ENCODE measurements at regions not wholly inside any gene's neighbourhood (a gene's known extent, or its start where the extent isn't known, plus 50 kb on each side); places are given as distances from the start of the nearest gene placed in this dataset.

DNA sequence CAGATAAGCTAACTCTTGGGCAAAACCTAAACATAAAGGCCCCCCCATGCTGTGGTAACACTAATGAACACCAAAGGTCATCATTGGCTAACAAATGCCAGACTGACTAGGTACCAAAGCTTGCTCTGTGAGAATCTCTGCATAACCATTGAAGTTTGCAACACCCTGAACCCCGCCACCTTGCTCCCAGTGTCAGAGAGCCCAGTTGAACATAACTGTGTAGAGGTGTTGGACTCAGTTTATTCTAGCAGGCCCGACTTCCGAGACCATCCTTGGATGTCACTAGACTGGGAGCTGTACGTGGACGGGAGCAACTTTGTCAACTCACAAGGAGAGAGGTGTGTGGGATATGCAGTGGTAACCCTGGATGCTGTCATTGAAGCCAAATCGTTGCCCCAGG, 602.2 kb downstream of the UQCRFS1 start (continued):
- no peak for TF ChIP-seq ZNF510 (tag by site-specific recombination; IDR thresholded peaks at IDR 0.05; ENCODE audit: insufficient replicate concordance)
- no peak for TF ChIP-seq KLF8 (tag by site-specific recombination; IDR thresholded peaks at IDR 0.05)

GRCh38 chr19:28609944-28610343, 603.0 kb downstream of the UQCRFS1 start:
- TF ChIP-seq ZNF626 (tag by site-specific recombination; IDR thresholded peaks at IDR 0.05) (no peak), ZNF76 (tag by site-specific recombination; IDR thresholded peaks at IDR 0.05; ENCODE audit: borderline replicate concordance, low read depth) (no peak), YY1 (tag by site-specific recombination; IDR thresholded peaks at IDR 0.05) (no peak), ZNF302 (tag by site-specific recombination; IDR thresholded peaks at IDR 0.05; ENCODE audit: low read depth) (no peak), ZNF837 (tag by site-specific recombination; IDR thresholded peaks at IDR 0.05) (no peak), ZNF138 (tag by site-specific recombination; IDR thresholded peaks at IDR 0.05; ENCODE audit: borderline replicate concordance) (no peak), IKZF3 (tag by site-specific recombination; IDR thresholded peaks at IDR 0.05) (no peak), ZFP69B (tag by site-specific recombination; IDR thresholded peaks at IDR 0.05) (no peak), ZNF585B (tag by site-specific recombination; IDR thresholded peaks at IDR 0.05) (no peak), FEZF1 (tag by site-specific recombination; IDR thresholded peaks at IDR 0.05) (no peak), ZNF221 (tag by site-specific recombination; IDR thresholded peaks at IDR 0.05; ENCODE audit: borderline replicate concordance) (no peak), ZNF37A (tag by site-specific recombination; IDR thresholded peaks at IDR 0.05) (no peak), ZNF555 (tag by site-specific recombination; conservative IDR thresholded peaks at IDR 0.05) (no peak), INSM2 (tag by site-specific recombination; IDR thresholded peaks at IDR 0.05) (no peak), MYNN (tag by site-specific recombination; IDR thresholded peaks at IDR 0.05; ENCODE audit: borderline replicate concordance) (no peak)
- TF ChIP-seq, protein P1, sequence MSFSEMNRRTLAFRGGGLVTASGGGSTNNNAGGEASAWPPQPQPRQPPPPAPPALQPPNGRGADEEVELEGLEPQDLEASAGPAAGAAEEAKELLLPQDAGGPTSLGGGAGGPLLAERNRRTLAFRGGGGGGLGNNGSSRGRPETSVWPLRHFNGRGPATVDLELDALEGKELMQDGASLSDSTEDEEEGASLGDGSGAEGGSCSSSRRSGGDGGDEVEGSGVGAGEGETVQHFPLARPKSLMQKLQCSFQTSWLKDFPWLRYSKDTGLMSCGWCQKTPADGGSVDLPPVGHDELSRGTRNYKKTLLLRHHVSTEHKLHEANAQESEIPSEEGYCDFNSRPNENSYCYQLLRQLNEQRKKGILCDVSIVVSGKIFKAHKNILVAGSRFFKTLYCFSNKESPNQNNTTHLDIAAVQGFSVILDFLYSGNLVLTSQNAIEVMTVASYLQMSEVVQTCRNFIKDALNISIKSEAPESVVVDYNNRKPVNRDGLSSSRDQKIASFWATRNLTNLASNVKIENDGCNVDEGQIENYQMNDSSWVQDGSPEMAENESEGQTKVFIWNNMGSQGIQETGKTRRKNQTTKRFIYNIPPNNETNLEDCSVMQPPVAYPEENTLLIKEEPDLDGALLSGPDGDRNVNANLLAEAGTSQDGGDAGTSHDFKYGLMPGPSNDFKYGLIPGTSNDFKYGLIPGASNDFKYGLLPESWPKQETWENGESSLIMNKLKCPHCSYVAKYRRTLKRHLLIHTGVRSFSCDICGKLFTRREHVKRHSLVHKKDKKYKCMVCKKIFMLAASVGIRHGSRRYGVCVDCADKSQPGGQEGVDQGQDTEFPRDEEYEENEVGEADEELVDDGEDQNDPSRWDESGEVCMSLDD (tag by site-specific recombination; IDR thresholded peaks at IDR 0.05): no peak
- Histone ChIP-seq H3K4me1 (ENCODE audit: control insufficient read depth, insufficient read depth, low read length) (no peaks in the 10 kb centered on the region), H3K36me3 (ENCODE audit: control insufficient read depth in 2 of 2, insufficient read depth in 1 of 2, low read length in 2 of 2) (no peaks in the 10 kb centered on the region; a peak in 1 of 3 replicates), H3K27ac (ENCODE audit: extremely low read depth, low read depth, low read length) (no peak overlapping the region), H3K4me3 (ENCODE audit: low read depth, low read length) (no peak overlapping the region), H3K9me3 (ENCODE audit: control insufficient read depth, insufficient read depth, low read depth, low read length) (no peaks in the 10 kb centered on the region)
- ChIA-PET POLR2A (no interaction called here), CTCF (interaction anchor here (0.6 to 2.3 kb wide), 5 partner anchors 10 to 367 kb away, joined by 3 to 10 read pairs (median 3); no protein-coding TSS in a partner anchor)

- Histone ChIP-seq H3K27ac (ENCODE audit: extremely low read depth, low read depth, low read length) (no peak overlapping the region), H3K4me3 (ENCODE audit: low read depth, low read length) (no peak overlapping the region), H3K4me1 (ENCODE audit: control insufficient read depth, insufficient read depth, low read length) (no peaks in the 10 kb centered on the region), H3K9me3 (ENCODE audit: control insufficient read depth, insufficient read depth, low read depth, low read length) (no peaks in the 10 kb centered on the region), H3K36me3 (ENCODE audit: control insufficient read depth in 2 of 2, insufficient read depth in 1 of 2, low read length in 2 of 2) (peaks cover 0 to 4% of the 10 kb centered on the region in 2 experiments; a peak in 1 of 3 replicates)
- ChIA-PET POLR2A (no interaction called here), CTCF (interaction anchor here (0.6 to 2.3 kb wide), 5 partner anchors 9 to 635 kb away, joined by 3 to 10 read pairs (median 3); no protein-coding TSS in a partner anchor)
- TF ChIP-seq, protein P2, sequence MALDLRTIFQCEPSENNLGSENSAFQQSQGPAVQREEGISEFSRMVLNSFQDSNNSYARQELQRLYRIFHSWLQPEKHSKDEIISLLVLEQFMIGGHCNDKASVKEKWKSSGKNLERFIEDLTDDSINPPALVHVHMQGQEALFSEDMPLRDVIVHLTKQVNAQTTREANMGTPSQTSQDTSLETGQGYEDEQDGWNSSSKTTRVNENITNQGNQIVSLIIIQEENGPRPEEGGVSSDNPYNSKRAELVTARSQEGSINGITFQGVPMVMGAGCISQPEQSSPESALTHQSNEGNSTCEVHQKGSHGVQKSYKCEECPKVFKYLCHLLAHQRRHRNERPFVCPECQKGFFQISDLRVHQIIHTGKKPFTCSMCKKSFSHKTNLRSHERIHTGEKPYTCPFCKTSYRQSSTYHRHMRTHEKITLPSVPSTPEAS (tag by site-specific recombination; IDR thresholded peaks at IDR 0.05): no peak
- TF ChIP-seq, protein P3, sequence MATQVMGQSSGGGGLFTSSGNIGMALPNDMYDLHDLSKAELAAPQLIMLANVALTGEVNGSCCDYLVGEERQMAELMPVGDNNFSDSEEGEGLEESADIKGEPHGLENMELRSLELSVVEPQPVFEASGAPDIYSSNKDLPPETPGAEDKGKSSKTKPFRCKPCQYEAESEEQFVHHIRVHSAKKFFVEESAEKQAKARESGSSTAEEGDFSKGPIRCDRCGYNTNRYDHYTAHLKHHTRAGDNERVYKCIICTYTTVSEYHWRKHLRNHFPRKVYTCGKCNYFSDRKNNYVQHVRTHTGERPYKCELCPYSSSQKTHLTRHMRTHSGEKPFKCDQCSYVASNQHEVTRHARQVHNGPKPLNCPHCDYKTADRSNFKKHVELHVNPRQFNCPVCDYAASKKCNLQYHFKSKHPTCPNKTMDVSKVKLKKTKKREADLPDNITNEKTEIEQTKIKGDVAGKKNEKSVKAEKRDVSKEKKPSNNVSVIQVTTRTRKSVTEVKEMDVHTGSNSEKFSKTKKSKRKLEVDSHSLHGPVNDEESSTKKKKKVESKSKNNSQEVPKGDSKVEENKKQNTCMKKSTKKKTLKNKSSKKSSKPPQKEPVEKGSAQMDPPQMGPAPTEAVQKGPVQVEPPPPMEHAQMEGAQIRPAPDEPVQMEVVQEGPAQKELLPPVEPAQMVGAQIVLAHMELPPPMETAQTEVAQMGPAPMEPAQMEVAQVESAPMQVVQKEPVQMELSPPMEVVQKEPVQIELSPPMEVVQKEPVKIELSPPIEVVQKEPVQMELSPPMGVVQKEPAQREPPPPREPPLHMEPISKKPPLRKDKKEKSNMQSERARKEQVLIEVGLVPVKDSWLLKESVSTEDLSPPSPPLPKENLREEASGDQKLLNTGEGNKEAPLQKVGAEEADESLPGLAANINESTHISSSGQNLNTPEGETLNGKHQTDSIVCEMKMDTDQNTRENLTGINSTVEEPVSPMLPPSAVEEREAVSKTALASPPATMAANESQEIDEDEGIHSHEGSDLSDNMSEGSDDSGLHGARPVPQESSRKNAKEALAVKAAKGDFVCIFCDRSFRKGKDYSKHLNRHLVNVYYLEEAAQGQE (tag by site-specific recombination; IDR thresholded peaks at IDR 0.05): no peak
- TF ChIP-seq ZNF629 (tag by site-specific recombination; IDR thresholded peaks at IDR 0.05): no peak
- no peak for TF ChIP-seq BCL11A (tag by site-specific recombination; IDR thresholded peaks at IDR 0.05; ENCODE audit: low read depth)
- TF ChIP-seq ZNF324 (tag by site-specific recombination; IDR thresholded peaks at IDR 0.05): no peak
Measured at GRCh38 chr19:28609091-28609755, 603.7 kb downstream of the UQCRFS1 start.
